ENCODE measurements at regions not wholly inside any gene's neighbourhood (a gene's known extent, or its start where the extent isn't known, plus 50 kb on each side); places are given as distances from the start of the nearest gene placed in this dataset.

- H3K4me1 ChIP-seq (ENCODE audit: control insufficient read depth, insufficient read depth, low read length) = peaks cover 17% of the 10 kb centered on the region
- no CpG with 5 or more reads among the region's 4 CpGs for WGBS (ENCODE audit: insufficient coverage)
- no peak overlapping the region for H3K27ac ChIP-seq (ENCODE audit: low read depth, low read length)
- H3K9me3 ChIP-seq (ENCODE audit: control insufficient read depth, insufficient read depth, low read length) = no peaks in the 10 kb centered on the region
- no peak overlapping the region for H3K4me3 ChIP-seq (ENCODE audit: low read depth, low read length)
- H3K27me3 ChIP-seq (ENCODE audit: control insufficient read depth, insufficient read depth, low read length) = no peaks in the 10 kb centered on the region
- no peak for DNase-seq (ENCODE audit: low read depth in 4 of 6, low spot score in 6 of 6)
- H3K36me3 ChIP-seq (ENCODE audit: control insufficient read depth, insufficient read depth, low read length) = no peaks in the 10 kb centered on the region
Observed at GRCh38 chr11:45075952-45076351, 70.5 kb upstream of the PRDM11 start.

GRCh38 chr11:45076761-45077160 is 69.7 kb upstream of the PRDM11 start:
- Histone ChIP-seq H3K4me3 (ENCODE audit: low read depth, low read length) (no peak overlapping the region), H3K27ac (ENCODE audit: low read depth, low read length) (no peak overlapping the region), H3K27me3 (ENCODE audit: control insufficient read depth, insufficient read depth, low read length) (no peaks in the 10 kb centered on the region), H3K4me1 (ENCODE audit: control insufficient read depth, insufficient read depth, low read length) (peaks cover 17% of the 10 kb centered on the region), H3K9me3 (ENCODE audit: control insufficient read depth, insufficient read depth, low read length) (no peaks in the 10 kb centered on the region), H3K36me3 (ENCODE audit: control insufficient read depth, insufficient read depth, low read length) (no peaks in the 10 kb centered on the region)
- no peak for DNase-seq (ENCODE audit: low read depth in 4 of 6, low spot score in 6 of 6)
- 83% methylated on average over 1 of the region's 2 CpGs for WGBS (ENCODE audit: insufficient coverage)

GRCh38 chr11:45078236-45079074 is 68.0 kb upstream of the PRDM11 start:
- Histone ChIP-seq H3K36me3 (ENCODE audit: control insufficient read depth, insufficient read depth, low read length) (no peaks in the 10 kb centered on the region), H3K9me3 (ENCODE audit: control insufficient read depth, insufficient read depth, low read length) (no peaks in the 10 kb centered on the region), H3K27ac (ENCODE audit: low read depth, low read length) (no peak overlapping the region), H3K4me3 (ENCODE audit: low read depth, low read length) (no peak overlapping the region), H3K4me1 (ENCODE audit: control insufficient read depth, insufficient read depth, low read length) (peaks cover 17% of the 10 kb centered on the region), H3K27me3 (ENCODE audit: control insufficient read depth, insufficient read depth, low read length) (peaks cover 2% of the 10 kb centered on the region)
- DNase-seq (ENCODE audit: low read depth in 4 of 6, low spot score in 6 of 6) = no peak
- WGBS (ENCODE audit: insufficient coverage) = 67% methylated on average over 14 of the region's 16 CpGs

- Histone ChIP-seq H3K27ac (ENCODE audit: low read depth, low read length) (no peak overlapping the region), H3K9me3 (ENCODE audit: control insufficient read depth, insufficient read depth, low read length) (no peaks in the 10 kb centered on the region), H3K4me3 (ENCODE audit: low read depth, low read length) (no peak overlapping the region), H3K36me3 (ENCODE audit: control insufficient read depth, insufficient read depth, low read length) (no peaks in the 10 kb centered on the region), H3K27me3 (ENCODE audit: control insufficient read depth, insufficient read depth, low read length) (peaks cover 2% of the 10 kb centered on the region), H3K4me1 (ENCODE audit: control insufficient read depth, insufficient read depth, low read length) (peaks cover 14% of the 10 kb centered on the region)
- DNase-seq (ENCODE audit: low read depth in 4 of 6, low spot score in 6 of 6) = no peak
- 59% methylated on average over 3 of the region's 4 CpGs for WGBS (ENCODE audit: insufficient coverage)
Observed at GRCh38 chr11:45079075-45079444, 67.4 kb upstream of the PRDM11 start.

- H3K4me1 ChIP-seq (ENCODE audit: control insufficient read depth, insufficient read depth, low read length) = peaks cover 14% of the 10 kb centered on the region
- H3K4me3 ChIP-seq (ENCODE audit: low read depth, low read length) = no peak overlapping the region
- 55% methylated on average over 1 of the region's 1 CpG for whole genome bisulfite sequencing (ENCODE audit: insufficient coverage)
- H3K36me3 ChIP-seq (ENCODE audit: control insufficient read depth, insufficient read depth, low read length) = no peaks in the 10 kb centered on the region
- H3K9me3 ChIP-seq (ENCODE audit: control insufficient read depth, insufficient read depth, low read length) = no peaks in the 10 kb centered on the region
- DNase-seq (ENCODE audit: low read depth in 4 of 6, low spot score in 6 of 6) = no peak
- no peak overlapping the region for H3K27ac ChIP-seq (ENCODE audit: low read depth, low read length)
- peaks cover 2% of the 10 kb centered on the region for H3K27me3 ChIP-seq (ENCODE audit: control insufficient read depth, insufficient read depth, low read length)
Observed at GRCh38 chr11:45079567-45079942, 66.9 kb upstream of the PRDM11 start.

GRCh38 chr11:45079943-45080719 is 66.3 kb upstream of the PRDM11 start:
- Histone ChIP-seq H3K27ac (ENCODE audit: low read depth, low read length) (no peak overlapping the region), H3K4me3 (ENCODE audit: low read depth, low read length) (no peak overlapping the region), H3K36me3 (ENCODE audit: control insufficient read depth, insufficient read depth, low read length) (no peaks in the 10 kb centered on the region), H3K9me3 (ENCODE audit: control insufficient read depth, insufficient read depth, low read length) (no peaks in the 10 kb centered on the region), H3K27me3 (ENCODE audit: control insufficient read depth, insufficient read depth, low read length) (peaks cover 2% of the 10 kb centered on the region), H3K4me1 (ENCODE audit: control insufficient read depth, insufficient read depth, low read length) (peaks cover 14% of the 10 kb centered on the region)
- no peak for DNase-seq (ENCODE audit: low read depth in 4 of 6, low spot score in 6 of 6)
- WGBS (ENCODE audit: insufficient coverage) = 60% methylated on average over 14 of the region's 16 CpGs

- no peak overlapping the region for H3K27ac ChIP-seq (ENCODE audit: low read depth, low read length)
- 49% methylated on average over 5 of the region's 10 CpGs for WGBS (ENCODE audit: insufficient coverage)
- no peaks in the 10 kb centered on the region for H3K36me3 ChIP-seq (ENCODE audit: control insufficient read depth, insufficient read depth, low read length)
- DNase-seq (ENCODE audit: low read depth in 4 of 6, low spot score in 6 of 6) = no peak
- peaks cover 2% of the 10 kb centered on the region for H3K27me3 ChIP-seq (ENCODE audit: control insufficient read depth, insufficient read depth, low read length)
- H3K4me1 ChIP-seq (ENCODE audit: control insufficient read depth, insufficient read depth, low read length) = peaks cover 38% of the 10 kb centered on the region
- H3K4me3 ChIP-seq (ENCODE audit: low read depth, low read length) = no peak overlapping the region
- no peaks in the 10 kb centered on the region for H3K9me3 ChIP-seq (ENCODE audit: control insufficient read depth, insufficient read depth, low read length)
Observed at GRCh38 chr11:45082744-45083543, 63.5 kb upstream of the PRDM11 start.

GRCh38 chr11:45083544-45084087 is 62.8 kb upstream of the PRDM11 start:
- Histone ChIP-seq H3K27ac (ENCODE audit: low read depth, low read length) (no peak overlapping the region), H3K4me1 (ENCODE audit: control insufficient read depth, insufficient read depth, low read length) (peaks cover 40% of the 10 kb centered on the region), H3K27me3 (ENCODE audit: control insufficient read depth, insufficient read depth, low read length) (peaks cover 2% of the 10 kb centered on the region), H3K4me3 (ENCODE audit: low read depth, low read length) (no peak overlapping the region), H3K9me3 (ENCODE audit: control insufficient read depth, insufficient read depth, low read length) (no peaks in the 10 kb centered on the region), H3K36me3 (ENCODE audit: control insufficient read depth, insufficient read depth, low read length) (no peaks in the 10 kb centered on the region)
- no peak for DNase-seq (ENCODE audit: low read depth in 4 of 6, low spot score in 6 of 6)
- WGBS (ENCODE audit: insufficient coverage) = 38% methylated on average over 3 of the region's 3 CpGs

Data from spinal cord (tissue), 9 donors.